Right atrium auricular region (tissue), 2 donors: ENCODE measurements at regions not wholly inside any gene's neighbourhood (a gene's known extent, or its start where the extent isn't known, plus 50 kb on each side); places are given as distances from the start of the nearest gene placed in this dataset.

Source experiments
- DNase-seq: peaks from one replicate; pipeline ENCODE4 v3.0.0-alpha.2; 2019; ENCODE audit warnings: low spot score
- H3K27ac ChIP-seq, 2 donors: fragments of 200-600 bp; sonication (generic); 1 replicate in 1 of 2; 2 replicates in 1 of 2; pipeline ENCODE4 v1.5.1; 2016 to 2019
- H3K27me3 ChIP-seq, 2 donors: fragments of 200-600 bp; sonication (generic); one replicate each; pipeline versions ENCODE4 v1.5.1 to v1.6.0; 2017 to 2019
- H3K36me3 ChIP-seq: fragments of 200-600 bp; sonication (generic); one replicate; pipeline ENCODE4 v1.5.1; 2016
- H3K4me1 ChIP-seq, 2 donors: fragments of 200-600 bp; sonication (generic); one replicate each; pipeline versions ENCODE4 v1.5.1 to v1.6.0; 2017 to 2019
- H3K4me3 ChIP-seq, 2 donors: fragments of 200-600 bp; sonication (generic); 1 replicate in 1 of 2; 2 replicates in 1 of 2; pipeline ENCODE4 v1.5.1; 2017 to 2019; ENCODE audit warnings: mild to moderate bottlenecking in 1 of 2, moderate library complexity in 1 of 2
- H3K9me3 ChIP-seq, 2 donors: fragments of 200-600 bp; sonication (generic); one replicate each; pipeline ENCODE4 v1.5.1; 2019
- CTCF ChIP-seq, 2 donors: fragments of 200-600 bp; sonication (generic); IDR thresholded peaks; one replicate each; pipeline ENCODE4 v1.5.1; 2019; ENCODE audit warnings: antibody characterized with exemption in 2 of 2

GRCh38 chr9:17865881-17866280 is 287.0 kb downstream of the SH3GL2 start:
- no peaks in the 10 kb centered on the region for H3K9me3 ChIP-seq
- no peak overlapping the region for H3K27ac ChIP-seq
- peaks cover 0 to 4% of the 10 kb centered on the region in 2 donors for H3K4me1 ChIP-seq
- H3K4me3 ChIP-seq: no peak overlapping the region
- H3K36me3 ChIP-seq: no peaks in the 10 kb centered on the region
- no peaks in the 10 kb centered on the region for H3K27me3 ChIP-seq
- DNase-seq: no peak
- TF ChIP-seq CTCF (IDR thresholded peaks at IDR 0.05): no peak

GRCh38 chr9:17870722-17871121 is 291.9 kb downstream of the SH3GL2 start:
- DNase-seq: no peak
- Histone ChIP-seq H3K4me1 (no peaks in the 10 kb centered on the region), H3K27ac (no peak overlapping the region), H3K27me3 (no peaks in the 10 kb centered on the region), H3K36me3 (no peaks in the 10 kb centered on the region), H3K4me3 (no peak overlapping the region), H3K9me3 (no peaks in the 10 kb centered on the region)
- no peak for TF ChIP-seq CTCF (IDR thresholded peaks at IDR 0.05)

GRCh38 chr9:17871213-17871890 is 292.5 kb downstream of the SH3GL2 start:
- Histone ChIP-seq H3K4me3 (no peak overlapping the region), H3K27me3 (no peaks in the 10 kb centered on the region), H3K9me3 (no peaks in the 10 kb centered on the region), H3K27ac (no peak overlapping the region), H3K36me3 (no peaks in the 10 kb centered on the region), H3K4me1 (no peaks in the 10 kb centered on the region)
- no peak for DNase-seq
- no peak for TF ChIP-seq CTCF (IDR thresholded peaks at IDR 0.05)

- Histone ChIP-seq H3K27ac (no peak overlapping the region), H3K27me3 (no peaks in the 10 kb centered on the region), H3K4me3 (no peak overlapping the region), H3K4me1 (no peaks in the 10 kb centered on the region), H3K36me3 (no peaks in the 10 kb centered on the region), H3K9me3 (no peaks in the 10 kb centered on the region)
- DNase-seq: no peak
- no peak for TF ChIP-seq CTCF (IDR thresholded peaks at IDR 0.05)
Observed at GRCh38 chr9:17875886-17876285, 297.0 kb downstream of the SH3GL2 start.

- no peaks in the 10 kb centered on the region for H3K36me3 ChIP-seq
- no peak overlapping the region for H3K27ac ChIP-seq
- no peak overlapping the region for H3K4me3 ChIP-seq
- H3K9me3 ChIP-seq: no peaks in the 10 kb centered on the region
- no peak for TF ChIP-seq CTCF (IDR thresholded peaks at IDR 0.05)
- H3K27me3 ChIP-seq: no peaks in the 10 kb centered on the region
- DNase-seq: no peak
- no peaks in the 10 kb centered on the region for H3K4me1 ChIP-seq
Observed at GRCh38 chr9:17876687-17877086, 297.8 kb downstream of the SH3GL2 start.

DNA sequence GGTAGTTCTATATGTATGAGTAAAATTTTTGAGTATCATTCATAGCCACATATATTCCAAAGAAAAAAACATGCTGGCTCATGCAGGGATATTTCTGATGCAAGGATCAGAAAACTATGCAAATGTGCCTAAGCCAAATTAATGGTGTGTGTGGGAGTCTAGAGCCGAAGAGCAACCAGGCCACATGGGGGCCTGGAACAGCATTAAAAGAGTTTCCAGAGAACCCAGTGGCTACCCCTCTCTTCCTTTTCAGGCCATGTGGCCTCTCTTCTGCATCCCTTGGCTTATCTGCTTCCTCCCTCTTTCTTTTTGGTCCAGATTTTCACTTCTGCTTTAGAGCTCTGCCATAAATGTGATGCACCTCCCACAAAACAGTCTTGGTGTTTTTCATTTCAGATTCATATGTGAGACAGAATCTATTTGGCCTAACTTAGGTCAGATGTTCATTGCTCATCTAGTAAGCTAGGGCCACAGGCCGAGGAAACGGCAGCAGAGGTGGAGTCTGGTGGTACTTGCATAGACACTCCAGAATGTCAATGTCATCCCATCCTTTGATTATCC is 300.0 kb downstream of the SH3GL2 start:
- Histone ChIP-seq H3K36me3 (no peaks in the 10 kb centered on the region), H3K4me3 (no peak overlapping the region), H3K27ac (no peak overlapping the region), H3K27me3 (no peaks in the 10 kb centered on the region), H3K4me1 (no peaks in the 10 kb centered on the region), H3K9me3 (no peaks in the 10 kb centered on the region)
- no peak for TF ChIP-seq CTCF (IDR thresholded peaks at IDR 0.05)
- DNase-seq: no peak
